HUES6 (cell line): ENCODE measurements at regions not wholly inside any gene's neighbourhood (a gene's known extent, or its start where the extent isn't known, plus 50 kb on each side); places are given as distances from the start of the nearest gene placed in this dataset.
"Not testable (repeated sequence)": the region's sequence is repeated elsewhere in the genome, so short reads cannot be mapped to it uniquely, and the experiment has no call there.

Experiments
- H3K27ac ChIP-seq: 2 replicates; pipeline ENCODE4 v1.7.0; 2013; ENCODE audit warnings: low read depth, mild to moderate bottlenecking, low read length, inconsistent platforms
- H3K27me3 ChIP-seq: 2 replicates; pipeline ENCODE4 v1.6.1; 2013; ENCODE audit warnings: low read length; ENCODE audit not compliant: control insufficient read depth, insufficient read depth
- H3K36me3 ChIP-seq: 2 replicates; pipeline ENCODE4 v1.6.1; 2013; ENCODE audit warnings: low read length; ENCODE audit not compliant: control insufficient read depth, insufficient read depth
- H3K4me1 ChIP-seq: 2 replicates; pipeline ENCODE4 v1.6.1; 2013; ENCODE audit warnings: low read length; ENCODE audit not compliant: control insufficient read depth, insufficient read depth
- H3K4me3 ChIP-seq: 2 replicates; pipeline ENCODE4 v1.5.1; 2013; ENCODE audit warnings: low read depth, low read length
- H3K9ac ChIP-seq: one replicate; pipeline ENCODE4 v1.6.1; 2013; ENCODE audit warnings: mild to moderate bottlenecking, low read length
- H3K9me3 ChIP-seq: 2 replicates; pipeline ENCODE4 v1.6.1; 2013; ENCODE audit warnings: low read depth, low read length; ENCODE audit not compliant: control insufficient read depth, insufficient read depth

DNA sequence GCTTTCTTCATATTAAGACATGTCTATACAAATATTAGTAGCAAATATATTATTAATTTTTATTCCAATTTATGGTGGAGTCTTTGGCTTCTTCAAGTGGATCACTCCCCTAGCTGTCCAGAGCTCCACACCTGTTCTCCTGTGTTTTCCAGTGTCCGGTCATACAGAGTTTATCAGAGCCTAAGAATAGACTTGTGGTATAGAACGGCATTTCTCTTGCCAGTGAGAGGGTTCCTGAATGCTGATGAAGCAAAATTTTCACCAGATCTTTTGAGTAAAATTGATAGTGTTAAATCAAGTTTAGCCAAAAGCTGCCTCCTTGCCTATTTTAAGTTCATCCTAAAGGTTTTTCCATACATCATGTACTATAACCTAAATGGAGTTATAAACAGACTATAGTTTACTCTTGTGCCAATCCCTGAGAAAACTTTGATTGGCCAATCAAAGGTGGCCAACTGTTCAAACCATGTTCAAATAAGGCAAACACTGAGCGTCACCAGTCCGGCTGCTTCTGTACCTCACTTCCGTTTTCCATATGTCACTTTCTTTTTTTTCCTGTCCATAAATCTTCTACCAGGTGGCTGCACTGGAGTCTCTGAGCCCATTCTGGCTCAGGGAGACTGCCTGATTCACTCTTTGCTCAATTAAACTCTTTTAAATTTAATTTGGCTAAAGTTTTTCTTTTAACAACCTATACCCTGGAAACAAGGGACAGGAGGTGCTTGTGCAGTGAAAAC lies 422.7 kb upstream of the FRG2C start:
- H3K9me3 ChIP-seq, H3K36me3 ChIP-seq, H3K27me3 ChIP-seq, H3K9ac ChIP-seq, H3K27ac ChIP-seq, H3K4me3 ChIP-seq, H3K4me1 ChIP-seq: not testable (repeated sequence)

DNA sequence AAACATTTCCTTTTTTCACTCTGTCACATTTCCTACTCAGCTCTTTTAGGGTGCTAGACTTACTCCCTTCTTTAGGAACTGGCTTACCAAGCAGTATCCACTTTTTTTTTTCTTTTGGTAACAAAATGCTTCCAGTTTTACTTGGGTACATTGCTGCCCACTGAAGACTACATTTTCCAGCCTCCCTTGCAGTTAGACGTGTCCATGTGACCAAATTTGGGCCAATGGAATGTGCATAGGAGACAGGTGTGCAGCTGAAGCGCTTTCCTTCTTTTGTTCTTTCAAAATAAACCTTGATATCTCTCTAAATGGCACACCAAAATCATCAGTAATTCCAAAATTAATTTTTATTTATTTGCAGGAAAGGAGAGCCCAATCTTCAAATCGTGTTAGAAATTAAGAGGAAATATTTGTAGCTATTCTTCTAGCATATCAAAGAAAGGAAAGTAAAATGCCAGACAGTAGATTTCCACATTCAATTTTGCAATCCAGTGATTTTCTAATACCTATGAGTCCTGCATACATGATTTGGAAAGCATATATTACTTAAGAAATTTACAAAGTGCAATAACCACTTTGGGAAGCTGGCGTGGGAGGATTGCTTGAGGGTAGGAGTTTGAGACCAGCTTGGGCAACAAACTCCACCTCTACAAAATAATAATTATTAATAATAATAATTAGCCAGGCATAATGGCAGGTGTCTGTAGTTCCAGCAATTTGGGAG lies 422.0 kb upstream of the FRG2C start:
- no peaks in the 10 kb centered on the region for H3K36me3 ChIP-seq
- H3K4me3 ChIP-seq = no peak overlapping the region

GRCh38 chr3:75248974-75249373 lies 415.2 kb upstream of the FRG2C start:
- Histone ChIP-seq H3K36me3 (no peaks in the 10 kb centered on the region), H3K27ac (no peak overlapping the region), H3K27me3 (no peaks in the 10 kb centered on the region), H3K4me1 (no peaks in the 10 kb centered on the region), H3K4me3 (no peak overlapping the region), H3K9me3 (no peaks in the 10 kb centered on the region), H3K9ac (no peak overlapping the region)

More for the DNA sequence above, 422.0 kb upstream of the FRG2C start:
- no peaks in the 10 kb centered on the region for H3K9me3 ChIP-seq
- H3K27me3 ChIP-seq = no peaks in the 10 kb centered on the region
- no peak overlapping the region for H3K27ac ChIP-seq
- no peak overlapping the region for H3K9ac ChIP-seq
- peaks cover 3% of the 10 kb centered on the region; the same call in 1 of the 2 replicates for H3K4me1 ChIP-seq

DNA sequence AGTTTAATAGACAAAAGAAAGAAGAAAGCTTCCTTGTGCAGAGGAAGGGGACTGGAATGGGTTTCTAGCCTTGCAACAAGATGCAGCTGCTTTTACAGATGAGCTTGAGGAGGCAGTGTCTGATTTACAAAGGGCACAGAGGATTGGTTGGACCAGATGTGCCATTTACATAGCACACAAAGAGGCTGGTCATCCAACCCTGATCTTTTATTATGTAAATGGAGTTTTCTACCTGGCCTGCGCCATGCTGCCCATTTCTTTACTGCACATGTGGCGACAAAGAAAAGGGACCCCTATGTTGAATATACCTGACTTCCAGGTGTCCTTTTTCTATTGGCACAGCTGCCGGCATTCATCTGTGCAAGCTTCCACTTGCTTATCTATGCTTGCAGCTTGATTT lies 409.4 kb upstream of the FRG2C start:
- Histone ChIP-seq H3K4me1 (peaks cover 6% of the 10 kb centered on the region), H3K9ac (no peak overlapping the region), H3K27ac (peak overlapping the region; percentile 37; the same call in 1 of the 2 replicates), H3K36me3 (no peaks in the 10 kb centered on the region), H3K4me3 (no peak overlapping the region), H3K27me3 (no peaks in the 10 kb centered on the region), H3K9me3 (no peaks in the 10 kb centered on the region)

- H3K27me3 ChIP-seq, H3K27ac ChIP-seq, H3K36me3 ChIP-seq, H3K4me1 ChIP-seq, H3K9ac ChIP-seq, H3K9me3 ChIP-seq, H3K4me3 ChIP-seq: not testable (repeated sequence)
These were observed 405.1 kb upstream of the FRG2C start for GRCh38 chr3:75258825-75259683.

- H3K4me3 ChIP-seq, H3K36me3 ChIP-seq, H3K9ac ChIP-seq, H3K27ac ChIP-seq, H3K27me3 ChIP-seq, H3K4me1 ChIP-seq, H3K9me3 ChIP-seq: not testable (repeated sequence)
These were observed 403.2 kb upstream of the FRG2C start for GRCh38 chr3:75260975-75261374.

DNA sequence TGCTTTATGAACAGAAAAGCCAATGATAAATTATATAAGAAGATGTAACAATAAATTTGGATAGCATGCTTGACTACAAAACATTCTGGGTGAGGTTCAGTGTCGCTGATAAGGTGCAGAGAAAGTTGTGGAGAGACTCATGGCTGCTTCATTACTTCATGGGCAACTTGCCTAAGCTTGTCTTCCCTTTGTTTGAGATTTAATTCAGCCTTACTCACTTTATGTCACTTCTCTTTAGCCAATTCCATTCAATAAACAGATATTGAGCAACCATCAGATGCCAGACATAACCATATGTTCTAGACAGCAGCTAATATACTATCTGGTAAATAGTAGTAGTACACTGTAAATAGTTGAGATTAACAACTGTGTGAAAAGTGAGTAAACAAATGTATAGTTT lies 401.5 kb upstream of the FRG2C start:
- Histone ChIP-seq H3K27me3 (no peaks in the 10 kb centered on the region), H3K4me1 (no peaks in the 10 kb centered on the region), H3K27ac (no peak overlapping the region), H3K36me3 (no peaks in the 10 kb centered on the region), H3K9ac (no peak overlapping the region), H3K9me3 (no peaks in the 10 kb centered on the region), H3K4me3 (no peak overlapping the region)

DNA sequence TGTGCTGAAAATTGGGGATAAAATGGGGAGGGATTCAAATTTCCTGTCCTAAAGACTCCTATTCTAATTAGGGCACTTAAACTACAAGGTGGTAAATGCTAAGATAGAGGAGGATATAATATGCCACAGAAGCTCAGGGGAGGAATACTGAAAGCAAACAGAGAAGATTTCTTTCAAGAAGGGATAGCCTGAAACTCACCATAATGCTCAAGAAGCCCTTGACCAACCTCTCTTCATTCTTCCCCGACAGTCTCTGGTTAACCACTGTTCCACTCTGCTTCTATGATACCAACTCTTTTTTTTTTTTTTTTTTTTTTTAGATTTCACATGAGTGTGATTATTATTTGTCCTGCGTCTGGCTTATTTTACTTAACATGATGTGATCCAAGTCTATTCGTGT lies 398.2 kb upstream of the FRG2C start:
- H3K27ac ChIP-seq = no peak overlapping the region
- no peak overlapping the region for H3K4me3 ChIP-seq
- H3K9ac ChIP-seq = no peak overlapping the region
- H3K36me3 ChIP-seq = no peaks in the 10 kb centered on the region
- no peaks in the 10 kb centered on the region for H3K4me1 ChIP-seq
- H3K9me3 ChIP-seq = no peaks in the 10 kb centered on the region
- no peaks in the 10 kb centered on the region for H3K27me3 ChIP-seq

GRCh38 chr3:75268576-75268975 lies 395.6 kb upstream of the FRG2C start:
- not testable (repeated sequence) for H3K27me3 ChIP-seq, H3K9ac ChIP-seq, H3K9me3 ChIP-seq, H3K4me3 ChIP-seq, H3K4me1 ChIP-seq, H3K27ac ChIP-seq, H3K36me3 ChIP-seq

DNA sequence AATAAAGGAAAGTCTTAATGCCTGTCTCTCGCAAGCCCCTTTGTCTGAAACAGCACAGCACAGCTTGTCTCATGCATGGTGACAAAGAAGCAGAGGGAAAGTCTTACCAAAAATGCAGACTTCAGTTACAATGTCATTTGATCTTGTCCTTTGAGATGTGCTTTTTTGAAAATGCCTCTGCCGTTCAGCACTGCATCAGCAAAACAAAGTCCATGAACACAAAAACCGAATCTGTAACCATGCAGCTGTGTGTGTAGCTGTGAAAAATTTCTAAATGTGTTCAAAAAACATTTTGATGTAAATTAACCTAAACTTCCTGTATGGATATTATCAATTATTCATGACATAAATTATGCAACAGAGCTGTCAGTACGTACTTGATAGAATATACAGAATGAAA lies 391.9 kb upstream of the FRG2C start:
- not testable (repeated sequence) for H3K4me1 ChIP-seq, H3K9ac ChIP-seq

GRCh38 chr3:75272691-75273090 lies 391.4 kb upstream of the FRG2C start:
- H3K4me1 ChIP-seq = no peaks in the 10 kb centered on the region
- no peaks in the 10 kb centered on the region for H3K27me3 ChIP-seq
- H3K36me3 ChIP-seq = no peaks in the 10 kb centered on the region
- H3K9ac ChIP-seq = no peak overlapping the region
- H3K27ac ChIP-seq = no peak overlapping the region
- no peaks in the 10 kb centered on the region for H3K9me3 ChIP-seq
- no peak overlapping the region for H3K4me3 ChIP-seq

More for the DNA sequence above, 391.9 kb upstream of the FRG2C start:
- H3K27me3 ChIP-seq, H3K4me3 ChIP-seq, H3K27ac ChIP-seq, H3K9me3 ChIP-seq, H3K36me3 ChIP-seq: not testable (repeated sequence)
